Right cardiac atrium (tissue), 5 donors: ENCODE measurements at regions not wholly inside any gene's neighbourhood (a gene's known extent, or its start where the extent isn't known, plus 50 kb on each side); places are given as distances from the start of the nearest gene placed in this dataset.

Source experiments
- ATAC-seq, 2 donors: fragments of 200-7000 bp; cut with Tn5 transposase; one replicate each; pipeline versions ENCODE4 v1.8.0 to v1.9.1; 2020; ENCODE audit warnings: moderate library complexity in 2 of 2, mild to moderate bottlenecking in 1 of 2
- DNase-seq, 3 donors: peaks; one replicate each; pipeline ENCODE4 v3.0.0-alpha.2; 2020
- H3K27ac ChIP-seq: one replicate; pipeline ENCODE4 v1.5.1; 2013; ENCODE audit warnings: mild to moderate bottlenecking, low read length, control low read depth, moderate library complexity
- H3K27me3 ChIP-seq: one replicate; pipeline ENCODE4 v1.6.1; 2013; ENCODE audit not compliant: control insufficient read depth, insufficient read depth
- H3K4me1 ChIP-seq: one replicate; pipeline ENCODE4 v1.6.1; 2013; ENCODE audit warnings: low read length; ENCODE audit not compliant: control insufficient read depth, insufficient read depth
- H3K4me3 ChIP-seq: one replicate; pipeline ENCODE4 v1.5.1; 2013; ENCODE audit warnings: low read length, control low read depth
- H3K9me3 ChIP-seq: one replicate; pipeline ENCODE4 v1.6.1; 2013; ENCODE audit warnings: low read length; ENCODE audit not compliant: control insufficient read depth
- WGBS: extraction: QIAGEN DNeasy Blood & Tissue Kit; methylation state at CpG from one replicate; pipeline ENCODE4 v1.1.7; 2013; 5-methylcytosine and 5-hydroxymethylcytosine counted together
- intact Hi-C, 4 donors: fragments of 100-400 bp; cut with DNase I; formaldehyde crosslinking; loops; one replicate each; pipeline versions ENCODE4 v1.11.0 to v1.14.0; 2022 to 2023
- donor health status: healthy with polysubstance abuse.
- donor health status: DM: no; HTN: yes; CAD: no.
- donor health status: DM: no; HTN: no; CAD: no.
- donor health status: DM: no; HTN: yes; CAD: no; lungs with severe emphysema.
- donor health status: DM: yes; HTN: yes; CAD: no.

DNA sequence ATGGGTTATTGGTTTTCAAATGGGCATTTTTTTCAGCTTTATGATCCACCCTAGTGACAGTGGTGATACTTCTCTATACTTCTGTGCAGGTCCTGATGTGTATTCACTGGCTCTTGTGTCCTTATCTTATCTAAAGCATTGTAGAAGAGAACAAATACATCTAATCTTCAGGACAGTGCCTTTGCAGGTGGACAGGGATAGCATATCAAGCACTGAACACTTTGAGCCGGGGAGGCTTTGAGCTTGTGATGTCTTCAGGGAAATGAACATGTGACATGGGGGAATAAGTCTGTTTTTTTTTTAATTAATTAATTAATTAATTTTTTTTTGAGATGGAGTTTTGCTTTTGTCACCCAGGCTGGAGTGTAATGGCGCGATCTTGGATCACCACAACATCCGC, 115.5 kb upstream of the KLF4 start:
- intact Hi-C loops, result no loop called here
- H3K27me3 ChIP-seq, result no peaks in the 10 kb centered on the region
- no peaks in the 10 kb centered on the region for H3K9me3 ChIP-seq
- no peak overlapping the region for H3K27ac ChIP-seq
- H3K4me3 ChIP-seq, result no peak overlapping the region
- DNase-seq, result no peak
- no peaks in the 10 kb centered on the region for H3K4me1 ChIP-seq
- ATAC-seq, result no peak
- 97% methylated on average over 4 of the region's 4 CpGs for WGBS

DNA sequence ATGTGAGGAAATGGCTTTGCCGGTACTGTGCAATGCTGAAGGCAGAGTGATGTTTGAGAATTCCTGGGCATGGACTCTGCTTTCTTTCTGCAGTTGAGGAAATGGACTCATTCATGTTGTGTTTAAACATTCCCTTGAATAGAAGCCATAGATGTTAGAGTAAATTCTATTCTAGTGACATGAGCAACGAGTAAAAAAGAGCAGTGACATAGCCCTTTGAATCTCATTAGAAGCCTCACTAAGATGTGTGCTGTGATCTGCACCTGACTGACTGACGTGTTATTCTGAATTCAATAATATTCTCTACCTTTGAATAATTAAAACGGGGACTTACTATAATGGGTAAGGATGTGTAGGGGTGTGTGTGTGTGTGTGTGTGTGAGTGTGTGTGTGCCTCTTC, 113.7 kb upstream of the KLF4 start:
- 79% methylated on average over 4 of the region's 4 CpGs for WGBS
- no peaks in the 10 kb centered on the region for H3K27me3 ChIP-seq
- no peak overlapping the region for H3K4me3 ChIP-seq
- H3K4me1 ChIP-seq, result no peaks in the 10 kb centered on the region
- no peak for DNase-seq
- peak in 1 of 2 donors; percentile 18 for ATAC-seq
- intact Hi-C loops, result no loop called here
- H3K27ac ChIP-seq, result no peak overlapping the region
- H3K9me3 ChIP-seq, result no peaks in the 10 kb centered on the region

DNA sequence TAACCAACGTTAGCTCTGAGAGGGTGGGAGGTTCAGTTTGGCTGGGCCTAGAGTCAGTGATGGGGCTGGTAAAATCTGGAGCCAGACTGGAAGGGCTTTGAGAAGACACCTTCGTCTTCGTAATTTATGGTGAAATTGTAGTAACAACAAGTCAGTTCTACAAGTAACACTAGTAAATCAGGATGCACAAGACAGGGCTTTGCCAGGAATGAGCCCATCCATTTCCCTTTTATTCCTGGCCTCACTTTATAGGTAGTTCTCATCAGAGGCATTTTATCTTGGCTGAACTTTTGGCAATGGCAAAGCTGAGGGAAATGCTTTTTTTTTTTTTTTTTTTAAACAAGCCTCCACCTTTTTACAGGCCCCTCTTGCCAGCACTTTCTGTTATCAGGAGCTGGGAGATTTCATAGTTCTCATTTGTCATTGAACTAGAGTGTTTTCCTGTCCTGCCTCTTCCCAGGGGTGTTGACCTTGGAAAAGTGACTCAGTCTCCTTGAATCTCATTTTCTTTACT, 110.5 kb upstream of the KLF4 start:
- Histone ChIP-seq H3K27me3 (no peaks in the 10 kb centered on the region), H3K4me3 (no peak overlapping the region), H3K27ac (peak overlapping the region; percentile 57), H3K9me3 (no peaks in the 10 kb centered on the region), H3K4me1 (no peaks in the 10 kb centered on the region)
- WGBS, result 31% methylated on average over 3 of the region's 3 CpGs
- peak; percentile 91 to 95 for ATAC-seq
- intact Hi-C loops, result no loop called here
- DNase-seq, result peak in 1 of 3 donors; percentile 25

GRCh38 chr9:107597743-107598217, 108.2 kb upstream of the KLF4 start:
- WGBS, result 70% methylated on average over 7 of the region's 7 CpGs

DNA sequence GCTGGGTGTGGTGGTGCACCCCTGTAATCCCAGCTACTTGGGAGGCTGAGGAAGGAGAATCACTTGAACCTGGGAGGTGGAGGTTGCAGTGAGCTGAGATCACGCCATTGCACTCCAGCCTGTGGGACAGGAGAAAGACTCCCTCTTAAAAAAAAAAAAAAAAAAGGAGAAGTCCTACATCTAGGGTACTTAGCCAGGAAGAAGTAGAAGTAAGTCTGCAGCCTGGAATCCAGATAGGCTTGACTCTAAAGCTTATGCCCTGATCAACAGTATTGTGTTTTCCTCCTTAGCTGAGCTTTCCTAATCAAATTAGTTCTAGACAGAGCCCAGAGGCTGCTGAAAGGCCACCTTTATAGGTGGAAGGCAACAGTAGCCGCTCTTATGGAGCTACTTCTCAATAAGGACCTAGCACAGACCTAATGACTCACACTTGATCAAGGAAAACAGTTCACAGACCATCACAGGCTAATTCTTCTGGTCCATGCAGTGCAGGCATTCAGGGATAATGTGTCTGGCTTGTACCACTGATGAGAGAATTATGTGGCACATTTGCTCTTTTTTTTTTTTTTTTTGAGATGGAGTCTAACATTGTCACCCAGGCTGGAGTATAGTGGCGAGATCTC, 105.5 kb upstream of the KLF4 start:
- WGBS, result 90% methylated on average over 3 of the region's 3 CpGs
- DNase-seq (no peak), ATAC-seq (no peak)
- no peak overlapping the region for H3K4me3 ChIP-seq
- no peaks in the 10 kb centered on the region for H3K27me3 ChIP-seq
- no peak overlapping the region for H3K27ac ChIP-seq
- H3K9me3 ChIP-seq, result no peaks in the 10 kb centered on the region
- no peaks in the 10 kb centered on the region for H3K4me1 ChIP-seq
- intact Hi-C loops, result no loop called here

More at GRCh38 chr9:107597743-107598217, 108.2 kb upstream of the KLF4 start:
- no peak overlapping the region for H3K4me3 ChIP-seq
- ATAC-seq, result no peak
- H3K27ac ChIP-seq, result no peak overlapping the region
- intact Hi-C loops, result no loop called here
- H3K27me3 ChIP-seq, result no peaks in the 10 kb centered on the region
- no peaks in the 10 kb centered on the region for H3K4me1 ChIP-seq
- H3K9me3 ChIP-seq, result no peaks in the 10 kb centered on the region
- DNase-seq, result no peak

- DNase-seq, result no peak
- ATAC-seq, result no peak
- Histone ChIP-seq H3K4me1 (peaks cover 2% of the 10 kb centered on the region), H3K27ac (no peak overlapping the region), H3K4me3 (no peak overlapping the region), H3K9me3 (no peaks in the 10 kb centered on the region), H3K27me3 (no peaks in the 10 kb centered on the region)
- intact Hi-C loops, result no loop called here
- WGBS, result 51% methylated on average over 3 of the region's 3 CpGs
Observed at GRCh38 chr9:107593224-107593870, 103.8 kb upstream of the KLF4 start.

DNA sequence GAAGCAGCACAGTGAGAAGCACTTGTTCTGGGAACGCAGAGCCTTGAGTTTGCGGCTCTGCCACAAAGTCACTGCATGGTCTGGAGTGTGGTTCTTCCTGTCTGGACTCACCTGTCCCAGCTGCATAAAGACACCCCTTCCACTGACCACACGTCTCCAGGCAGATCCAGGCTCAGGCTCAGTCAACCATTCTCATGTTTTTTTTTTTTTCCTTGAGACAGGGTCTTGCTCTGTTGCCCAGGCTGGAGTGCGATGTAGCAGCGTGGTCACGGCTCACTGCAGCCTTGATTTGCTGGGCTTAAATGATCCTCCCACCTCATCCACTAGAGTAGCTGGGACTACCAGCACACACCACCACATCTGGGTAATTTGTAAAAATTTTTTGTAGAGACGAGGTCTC, 102.9 kb upstream of the KLF4 start:
- Histone ChIP-seq H3K4me3 (no peak overlapping the region), H3K27me3 (no peaks in the 10 kb centered on the region), H3K4me1 (peaks cover 2% of the 10 kb centered on the region), H3K27ac (no peak overlapping the region), H3K9me3 (no peaks in the 10 kb centered on the region)
- intact Hi-C loops, result no loop called here
- no peak for DNase-seq
- 95% methylated on average over 7 of the region's 7 CpGs for WGBS
- ATAC-seq, result no peak

DNA sequence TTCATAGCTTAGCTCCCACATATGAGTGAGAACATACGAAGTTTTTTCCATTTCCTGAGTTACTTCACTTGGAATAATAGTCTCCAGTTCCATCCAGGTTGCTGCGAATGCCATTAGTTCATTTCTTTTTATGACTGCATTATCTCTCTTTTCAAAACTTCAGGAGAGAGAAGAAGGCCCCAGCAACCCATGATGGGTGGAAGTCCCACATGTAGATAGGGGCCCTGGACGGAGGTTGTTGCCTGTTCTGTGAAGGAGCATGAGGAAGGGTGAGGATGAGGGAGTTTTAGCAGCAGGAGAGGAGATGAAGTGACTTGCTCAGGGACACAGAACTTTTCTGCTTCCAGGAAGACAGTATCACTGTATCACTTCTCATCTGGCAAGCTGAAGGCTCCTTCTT, 102.2 kb upstream of the KLF4 start:
- ATAC-seq (no peak), DNase-seq (no peak)
- H3K27ac ChIP-seq, result no peak overlapping the region
- H3K9me3 ChIP-seq, result no peaks in the 10 kb centered on the region
- H3K4me1 ChIP-seq, result peaks cover 2% of the 10 kb centered on the region
- intact Hi-C loops, result no loop called here
- 70% methylated on average over 3 of the region's 3 CpGs for WGBS
- H3K4me3 ChIP-seq, result no peak overlapping the region
- H3K27me3 ChIP-seq, result no peaks in the 10 kb centered on the region

GRCh38 chr9:107588393-107588792, 98.8 kb upstream of the KLF4 start:
- Histone ChIP-seq H3K4me3 (no peak overlapping the region), H3K27ac (no peak overlapping the region), H3K9me3 (no peaks in the 10 kb centered on the region), H3K27me3 (no peaks in the 10 kb centered on the region), H3K4me1 (peaks cover 2% of the 10 kb centered on the region)
- ATAC-seq (no peak), DNase-seq (no peak)
- WGBS, result 95% methylated on average over 6 of the region's 6 CpGs
- intact Hi-C loops, result loop anchor here in 2 of 4 donors (5.0 to 10.0 kb wide), 2 partner anchors 94 to 96 kb away; no protein-coding TSS in a partner anchor

- Histone ChIP-seq H3K27ac (peak overlapping the region; percentile 76), H3K27me3 (no peaks in the 10 kb centered on the region), H3K4me3 (no peak overlapping the region), H3K4me1 (peaks cover 2% of the 10 kb centered on the region), H3K9me3 (no peaks in the 10 kb centered on the region)
- intact Hi-C loops, result loop anchor here in 2 of 4 donors (5.0 to 10.0 kb wide), 2 partner anchors 93 to 95 kb away; no protein-coding TSS in a partner anchor
- 52% methylated on average over 26 of the region's 26 CpGs for WGBS
- DNase-seq, result peak; percentile 78 to 87 (median 86)
- ATAC-seq, result peak; percentile 90 to 96
Observed at GRCh38 chr9:107587191-107587963, 97.8 kb upstream of the KLF4 start.

GRCh38 chr9:107586493-107586892, 96.9 kb upstream of the KLF4 start:
- peak overlapping the region; percentile 3 for H3K27ac ChIP-seq
- DNase-seq (no peak), ATAC-seq (peak in 1 of 2 donors; percentile 10)
- H3K9me3 ChIP-seq, result no peaks in the 10 kb centered on the region
- no peaks in the 10 kb centered on the region for H3K27me3 ChIP-seq
- intact Hi-C loops, result loop anchor here in 2 of 4 donors (5.0 to 10.0 kb wide), 2 partner anchors 92 to 94 kb away; no protein-coding TSS in a partner anchor
- H3K4me1 ChIP-seq, result peaks cover 2% of the 10 kb centered on the region
- 92% methylated on average over 3 of the region's 3 CpGs for WGBS
- H3K4me3 ChIP-seq, result no peak overlapping the region
